Nephron progenitor cell (in vitro differentiated cells): ENCODE measurements at regions not wholly inside any gene's neighbourhood (a gene's known extent, or its start where the extent isn't known, plus 50 kb on each side); places are given as distances from the start of the nearest gene placed in this dataset.

Source experiments
- DNase-seq: peaks from one replicate; pipeline ENCODE4 v3.0.0; 2021
- H3K27ac Mint-ChIP-seq: 2 replicates; pipeline ENCODE4 v1.8.0; 2021; ENCODE audit warnings: mild to moderate bottlenecking, moderate library complexity, mixed read lengths
- H3K27me3 Mint-ChIP-seq: 2 replicates; pipeline ENCODE4 v1.8.0; 2021; ENCODE audit warnings: mild to moderate bottlenecking, low read depth, mixed read lengths; ENCODE audit not compliant: poor library complexity
- H3K36me3 Mint-ChIP-seq: 2 replicates; pipeline ENCODE4 v1.8.0; 2021; ENCODE audit warnings: low read depth, mixed read lengths
- H3K4me1 Mint-ChIP-seq: 2 replicates; pipeline ENCODE4 v1.8.0; 2021; ENCODE audit warnings: mixed read lengths
- H3K4me3 Mint-ChIP-seq: 2 replicates; pipeline ENCODE4 v1.8.0; 2021; ENCODE audit warnings: mild to moderate bottlenecking, moderate library complexity, mixed read lengths
- H3K9me3 Mint-ChIP-seq: 2 replicates; pipeline ENCODE4 v1.8.0; 2021; ENCODE audit warnings: mild to moderate bottlenecking, moderate library complexity, mixed read lengths
- TF ChIP-seq, protein P1 (sequence below): fragments of 200-600 bp; sonication (generic); IDR thresholded peaks from 2 replicates; pipeline ENCODE4 v1.5.0; 2021; ENCODE audit warnings: antibody characterized with exemption

- H3K4me1 Mint-ChIP-seq, result peaks cover 19% of the 10 kb centered on the region
- TF ChIP-seq, protein P1, sequence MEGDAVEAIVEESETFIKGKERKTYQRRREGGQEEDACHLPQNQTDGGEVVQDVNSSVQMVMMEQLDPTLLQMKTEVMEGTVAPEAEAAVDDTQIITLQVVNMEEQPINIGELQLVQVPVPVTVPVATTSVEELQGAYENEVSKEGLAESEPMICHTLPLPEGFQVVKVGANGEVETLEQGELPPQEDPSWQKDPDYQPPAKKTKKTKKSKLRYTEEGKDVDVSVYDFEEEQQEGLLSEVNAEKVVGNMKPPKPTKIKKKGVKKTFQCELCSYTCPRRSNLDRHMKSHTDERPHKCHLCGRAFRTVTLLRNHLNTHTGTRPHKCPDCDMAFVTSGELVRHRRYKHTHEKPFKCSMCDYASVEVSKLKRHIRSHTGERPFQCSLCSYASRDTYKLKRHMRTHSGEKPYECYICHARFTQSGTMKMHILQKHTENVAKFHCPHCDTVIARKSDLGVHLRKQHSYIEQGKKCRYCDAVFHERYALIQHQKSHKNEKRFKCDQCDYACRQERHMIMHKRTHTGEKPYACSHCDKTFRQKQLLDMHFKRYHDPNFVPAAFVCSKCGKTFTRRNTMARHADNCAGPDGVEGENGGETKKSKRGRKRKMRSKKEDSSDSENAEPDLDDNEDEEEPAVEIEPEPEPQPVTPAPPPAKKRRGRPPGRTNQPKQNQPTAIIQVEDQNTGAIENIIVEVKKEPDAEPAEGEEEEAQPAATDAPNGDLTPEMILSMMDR, result no peak
- H3K27me3 Mint-ChIP-seq, result no peaks in the 10 kb centered on the region
- no peak overlapping the region for H3K27ac Mint-ChIP-seq
- peaks cover 21% of the 10 kb centered on the region for H3K36me3 Mint-ChIP-seq
- no peak for DNase-seq
- no peak overlapping the region for H3K4me3 Mint-ChIP-seq
- peaks cover 31% of the 10 kb centered on the region for H3K9me3 Mint-ChIP-seq
These were observed 206.2 kb upstream of the KAZN start for GRCh38 chr1:14392161-14392858.

- Mint-ChIP-seq H3K36me3 (peaks cover 21% of the 10 kb centered on the region), H3K9me3 (peaks cover 29% of the 10 kb centered on the region), H3K4me3 (no peak overlapping the region), H3K27ac (no peak overlapping the region), H3K27me3 (no peaks in the 10 kb centered on the region), H3K4me1 (peaks cover 19% of the 10 kb centered on the region)
- DNase-seq, result no peak
- TF ChIP-seq, protein P1, result no peak
These were observed 205.6 kb upstream of the KAZN start for GRCh38 chr1:14392859-14393365.

- TF ChIP-seq, protein P1, result no peak
- Mint-ChIP-seq H3K36me3 (peaks cover 3% of the 10 kb centered on the region), H3K4me3 (no peak overlapping the region), H3K27me3 (no peaks in the 10 kb centered on the region), H3K9me3 (peaks cover 9% of the 10 kb centered on the region), H3K4me1 (peaks cover 19% of the 10 kb centered on the region), H3K27ac (no peak overlapping the region)
- DNase-seq, result no peak
These were observed 202.4 kb upstream of the KAZN start for GRCh38 chr1:14396100-14396499.

GRCh38 chr1:14403961-14404645, 194.4 kb upstream of the KAZN start:
- no peak overlapping the region for H3K27ac Mint-ChIP-seq
- no peaks in the 10 kb centered on the region for H3K27me3 Mint-ChIP-seq
- TF ChIP-seq, protein P1, result no peak
- no peak for DNase-seq
- H3K9me3 Mint-ChIP-seq, result peaks cover 26% of the 10 kb centered on the region
- H3K4me1 Mint-ChIP-seq, result no peaks in the 10 kb centered on the region
- H3K36me3 Mint-ChIP-seq, result peaks cover 13% of the 10 kb centered on the region
- no peak overlapping the region for H3K4me3 Mint-ChIP-seq

DNA sequence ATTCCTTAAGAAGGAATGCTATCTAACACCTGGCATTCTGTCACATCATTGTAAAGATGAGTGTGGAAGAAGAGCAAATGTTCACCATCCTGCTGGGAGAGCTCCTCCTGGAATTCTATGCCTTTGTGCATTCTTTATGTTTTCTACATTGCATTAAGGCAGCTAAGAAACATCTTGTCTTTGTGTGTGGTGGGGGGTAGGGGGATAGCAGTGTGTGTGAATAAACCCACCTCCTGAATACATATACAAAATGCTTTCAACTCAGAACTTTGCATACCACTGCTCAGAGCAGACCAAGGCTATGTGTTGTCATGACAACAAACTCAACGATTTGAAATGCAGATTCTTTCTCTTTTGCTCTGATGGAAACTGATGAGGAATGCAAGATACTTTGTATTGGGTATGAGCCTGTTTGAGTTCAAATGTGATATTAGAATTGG, 193.6 kb upstream of the KAZN start:
- Mint-ChIP-seq H3K4me3 (no peak overlapping the region), H3K27me3 (peaks cover 3% of the 10 kb centered on the region), H3K27ac (no peak overlapping the region), H3K9me3 (peaks cover 26% of the 10 kb centered on the region), H3K36me3 (peaks cover 13% of the 10 kb centered on the region), H3K4me1 (no peaks in the 10 kb centered on the region)
- DNase-seq, result no peak
- TF ChIP-seq, protein P1, result no peak
